Activated naive CD4-positive, alpha-beta T cell treated with anti-CD3 and anti-CD28 coated beads for 36 hours (primary cell): ENCODE measurements at regions not wholly inside any gene's neighbourhood (a gene's known extent, or its start where the extent isn't known, plus 50 kb on each side); places are given as distances from the start of the nearest gene placed in this dataset.
"Not testable (repeated sequence)": the region's sequence is repeated elsewhere in the genome, so short reads cannot be mapped to it uniquely, and the experiment has no call there.

Experiments
- CTCF ChIA-PET: fragments of 350-600 bp; sonication (Branson Sonifier 250); formaldehyde crosslinking; loops from one replicate; lab custom pipeline; 2021; ENCODE audit warnings: antibody characterized with exemption; lab: Charles Lee
- DNase-seq: peaks from one replicate; pipeline ENCODE4 v3.0.0-alpha.2; 2020
- H3K27ac Mint-ChIP-seq: one replicate; pipeline ENCODE4 v1.8.0; 2021; ENCODE audit warnings: mild to moderate bottlenecking, mixed read lengths
- H3K27me3 Mint-ChIP-seq: one replicate; pipeline ENCODE4 v1.8.0; 2021; ENCODE audit warnings: low read depth, mixed read lengths
- H3K36me3 Mint-ChIP-seq: one replicate; pipeline ENCODE4 v1.8.0; 2021; ENCODE audit warnings: low read depth, mixed read lengths
- H3K4me1 Mint-ChIP-seq: one replicate; pipeline ENCODE4 v1.8.0; 2021; ENCODE audit warnings: low read depth, mixed read lengths
- H3K4me3 Mint-ChIP-seq: one replicate; pipeline ENCODE4 v1.8.0; 2021; ENCODE audit warnings: mild to moderate bottlenecking, moderate library complexity, mixed read lengths
- H3K9me3 Mint-ChIP-seq: one replicate; pipeline ENCODE4 v1.8.0; 2021; ENCODE audit warnings: mixed read lengths
- intact Hi-C: fragments of 100-400 bp; cut with micrococcal nuclease; formaldehyde crosslinking; loops from one replicate; pipeline ENCODE4 v1.15.1; 2023

DNA sequence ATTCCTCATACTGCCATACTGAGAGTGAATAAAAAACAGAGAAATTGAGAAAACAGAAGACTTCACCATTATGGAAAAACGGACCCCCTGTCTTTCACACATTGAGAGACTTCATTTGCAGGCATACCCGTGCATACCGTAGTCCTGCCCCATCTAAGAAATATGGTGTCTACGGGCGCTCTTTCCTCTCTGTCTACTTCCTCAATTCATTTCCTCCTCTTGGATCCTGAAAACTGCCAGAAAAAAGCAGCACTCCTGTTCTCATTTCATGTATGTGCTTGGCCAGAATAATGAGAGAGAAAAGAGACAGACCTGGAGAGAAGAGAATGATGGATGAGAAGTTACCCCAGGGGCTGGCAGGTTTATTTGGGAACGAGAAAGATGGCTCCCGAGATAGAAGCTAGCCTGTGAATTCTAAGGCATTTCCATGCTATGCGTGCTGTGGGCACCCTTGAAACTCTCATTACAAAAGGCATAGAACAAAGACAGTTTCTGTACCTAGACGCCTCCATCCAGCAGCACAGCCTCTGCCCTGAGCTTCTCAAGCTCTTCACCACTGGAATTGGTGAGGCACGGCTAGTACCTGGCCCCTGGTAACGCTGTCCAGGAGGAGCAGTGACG, 62.5 kb upstream of the EPHB3 start:
- Mint-ChIP-seq H3K36me3 (no peaks in the 10 kb centered on the region), H3K27ac (no peak overlapping the region), H3K27me3 (peaks cover 22% of the 10 kb centered on the region), H3K9me3 (peaks cover 4% of the 10 kb centered on the region), H3K4me3 (no peak overlapping the region), H3K4me1 (no peaks in the 10 kb centered on the region)
- intact Hi-C loops = no loop called here
- CTCF ChIA-PET = interaction anchor here (1.0 kb wide), 1 partner anchor 13 kb away, joined by 3 read pairs; no protein-coding TSS in a partner anchor
- no peak for DNase-seq

DNA sequence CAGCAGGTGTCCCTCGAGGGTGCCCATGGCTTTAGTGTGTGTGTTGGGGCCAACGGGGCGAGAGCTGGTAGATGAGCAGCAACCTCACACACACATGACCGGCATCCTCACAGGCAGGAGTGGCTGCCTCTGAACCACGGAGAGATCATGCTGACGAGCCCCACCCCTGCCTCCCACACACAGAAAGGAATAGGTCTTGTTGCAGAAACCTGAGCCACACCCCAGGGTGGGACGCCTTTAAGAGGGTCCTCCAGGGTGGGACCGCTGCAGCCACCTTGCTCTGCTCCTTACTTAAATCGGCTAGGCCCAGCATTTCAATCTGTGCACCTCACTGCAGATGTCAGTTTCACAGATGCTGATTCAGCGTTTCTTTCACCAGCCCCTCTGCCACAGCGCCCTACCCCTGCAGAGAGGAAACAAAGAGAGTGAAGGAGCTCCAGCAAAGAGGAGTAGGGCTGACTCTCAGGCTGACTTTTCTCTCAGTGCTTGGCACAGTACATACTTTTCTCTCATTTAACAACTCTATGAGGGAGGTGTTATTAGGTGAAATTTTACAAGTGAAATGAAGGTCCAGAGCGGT, 61.2 kb upstream of the EPHB3 start:
- no peak for DNase-seq
- H3K27ac Mint-ChIP-seq = no peak overlapping the region
- H3K4me1 Mint-ChIP-seq = no peaks in the 10 kb centered on the region
- CTCF ChIA-PET = interaction anchor here (0.7 kb wide), 1 partner anchor 14 kb away, joined by 3 read pairs; no protein-coding TSS in a partner anchor
- intact Hi-C loops = no loop called here
- H3K4me3 Mint-ChIP-seq = no peak overlapping the region
- H3K9me3 Mint-ChIP-seq = peaks cover 4% of the 10 kb centered on the region
- no peaks in the 10 kb centered on the region for H3K36me3 Mint-ChIP-seq
- peaks cover 17% of the 10 kb centered on the region for H3K27me3 Mint-ChIP-seq

DNA sequence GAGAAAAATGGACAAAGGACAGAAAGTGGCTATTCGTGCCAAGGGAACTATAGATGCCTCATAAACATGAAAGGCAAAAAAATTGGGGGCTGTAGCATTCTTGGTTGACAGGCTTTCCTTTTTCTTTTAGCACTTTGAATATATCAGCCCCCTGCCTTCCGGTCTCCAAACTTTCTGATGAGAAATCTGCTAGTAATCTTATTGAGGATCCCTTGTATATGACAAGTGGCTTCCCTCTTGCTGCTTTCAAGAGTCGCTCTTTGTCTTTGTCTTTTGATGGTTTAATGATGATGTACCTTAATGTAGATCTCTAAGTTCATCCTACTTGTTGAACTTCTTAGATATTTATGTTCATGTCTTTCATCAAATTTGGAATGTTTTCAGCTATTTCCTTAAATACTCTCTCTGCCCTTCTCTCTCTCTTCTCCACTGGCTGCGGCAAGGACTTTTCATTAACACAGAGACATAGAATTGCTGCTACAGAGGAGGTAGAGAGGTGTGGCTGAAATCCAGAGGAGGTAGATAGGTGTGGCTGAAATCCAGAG, 59.4 kb upstream of the EPHB3 start:
- CTCF ChIA-PET = no interaction called here
- DNase-seq = no peak
- intact Hi-C loops = no loop called here
- H3K27ac Mint-ChIP-seq = no peak overlapping the region
- no peaks in the 10 kb centered on the region for H3K4me1 Mint-ChIP-seq
- H3K9me3 Mint-ChIP-seq = peaks cover 4% of the 10 kb centered on the region
- peaks cover 13% of the 10 kb centered on the region for H3K27me3 Mint-ChIP-seq
- H3K4me3 Mint-ChIP-seq = no peak overlapping the region
- no peaks in the 10 kb centered on the region for H3K36me3 Mint-ChIP-seq

DNA sequence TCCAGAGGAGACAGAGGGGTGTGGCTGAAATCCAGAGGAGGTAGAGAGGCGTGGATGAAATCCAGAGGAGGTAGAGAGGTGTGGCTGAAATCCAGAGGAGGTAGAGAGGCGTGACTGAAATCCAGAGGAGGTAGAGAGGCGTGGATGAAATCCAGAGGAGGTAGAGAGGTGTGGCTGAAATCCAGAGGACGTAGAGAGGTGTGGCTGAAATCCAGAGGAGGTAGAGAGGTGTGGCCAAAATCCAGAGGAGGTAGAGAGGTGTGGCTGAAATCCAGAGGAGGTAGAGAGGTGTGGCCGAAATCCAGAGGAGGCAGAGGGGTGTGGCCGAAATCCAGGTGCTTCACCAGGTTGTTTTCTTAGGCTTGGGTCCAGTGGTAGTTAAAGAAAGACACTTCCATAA, 58.7 kb upstream of the EPHB3 start:
- H3K4me3 Mint-ChIP-seq, H3K27ac Mint-ChIP-seq, DNase-seq, H3K9me3 Mint-ChIP-seq, H3K36me3 Mint-ChIP-seq, intact Hi-C loops, H3K4me1 Mint-ChIP-seq: not testable (repeated sequence)
- H3K27me3 Mint-ChIP-seq = peaks cover 11% of the 10 kb centered on the region
- CTCF ChIA-PET = interaction anchor here (1.9 kb wide), 1 partner anchor 11 kb away, joined by 8 read pairs; no protein-coding TSS in a partner anchor

DNA sequence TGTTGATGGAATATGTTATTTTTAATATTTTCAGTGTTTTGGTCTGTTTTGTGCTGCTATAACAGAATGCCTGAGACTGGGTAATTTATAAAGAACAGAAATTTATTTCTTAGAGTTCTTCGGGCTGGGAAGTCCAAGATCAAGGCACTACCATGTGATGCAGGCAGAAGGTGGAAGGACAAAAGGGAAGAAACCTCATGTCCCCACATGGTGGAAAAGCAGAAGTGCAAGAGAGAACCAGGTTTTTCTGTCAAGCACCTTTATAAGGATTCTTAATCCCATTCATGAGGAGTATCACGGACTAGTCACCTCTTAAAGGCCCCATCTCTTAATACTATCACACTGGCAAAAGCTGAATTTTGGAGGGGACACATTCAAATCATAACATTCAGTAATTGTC, 57.9 kb upstream of the EPHB3 start:
- Mint-ChIP-seq H3K27ac (no peak overlapping the region), H3K4me3 (no peak overlapping the region), H3K4me1 (no peaks in the 10 kb centered on the region), H3K9me3 (peaks cover 4% of the 10 kb centered on the region), H3K27me3 (peaks cover 6% of the 10 kb centered on the region), H3K36me3 (no peaks in the 10 kb centered on the region)
- CTCF ChIA-PET = interaction anchor here (0.6 to 1.9 kb wide), 4 partner anchors 9 to 132 kb away, joined by 3 to 8 read pairs (median 4); no protein-coding TSS in a partner anchor
- intact Hi-C loops = no loop called here
- no peak for DNase-seq

DNA sequence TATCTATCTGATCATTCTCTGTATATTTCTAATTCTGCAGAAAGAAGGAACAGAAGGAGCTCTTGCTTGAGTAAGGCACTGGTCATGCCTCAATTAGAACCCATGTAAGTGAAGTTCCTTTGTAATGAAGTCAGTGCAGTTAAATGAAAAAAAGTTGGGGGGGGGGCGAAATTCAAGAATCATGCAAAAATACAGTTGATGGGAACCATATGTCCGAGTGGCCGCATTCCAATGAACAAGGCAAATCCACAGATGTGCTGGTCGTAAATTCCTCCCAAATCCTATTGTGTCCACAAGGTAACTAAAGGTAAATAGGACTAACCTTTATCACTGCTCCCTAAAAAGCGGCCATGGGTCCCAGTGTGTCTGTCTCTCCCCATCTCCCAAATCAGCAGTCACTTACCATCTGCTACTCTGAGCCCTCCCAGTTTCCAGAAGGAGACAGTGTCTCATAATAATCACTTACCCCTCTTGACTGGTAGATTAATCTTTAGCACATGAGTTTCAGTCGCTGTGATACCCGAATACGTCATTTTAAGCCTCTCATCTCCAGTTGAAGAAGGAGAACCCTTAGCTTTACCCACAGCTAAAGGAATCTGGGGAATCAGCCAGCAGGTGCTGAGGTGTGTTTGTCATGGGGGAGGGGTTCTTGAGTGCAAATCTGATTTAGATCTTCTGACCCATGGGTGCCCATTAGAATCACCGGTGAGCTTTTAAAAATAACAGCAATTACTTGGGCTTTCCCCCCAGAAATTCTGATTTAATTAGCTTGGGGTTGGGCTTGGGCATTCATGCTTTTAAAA, 56.3 kb upstream of the EPHB3 start:
- no peaks in the 10 kb centered on the region for H3K36me3 Mint-ChIP-seq
- no peak overlapping the region for H3K4me3 Mint-ChIP-seq
- H3K27ac Mint-ChIP-seq = no peak overlapping the region
- intact Hi-C loops = no loop called here
- H3K9me3 Mint-ChIP-seq = peaks cover 4% of the 10 kb centered on the region
- H3K4me1 Mint-ChIP-seq = no peaks in the 10 kb centered on the region
- CTCF ChIA-PET = no interaction called here
- DNase-seq = no peak
- H3K27me3 Mint-ChIP-seq = peaks cover 6% of the 10 kb centered on the region

DNA sequence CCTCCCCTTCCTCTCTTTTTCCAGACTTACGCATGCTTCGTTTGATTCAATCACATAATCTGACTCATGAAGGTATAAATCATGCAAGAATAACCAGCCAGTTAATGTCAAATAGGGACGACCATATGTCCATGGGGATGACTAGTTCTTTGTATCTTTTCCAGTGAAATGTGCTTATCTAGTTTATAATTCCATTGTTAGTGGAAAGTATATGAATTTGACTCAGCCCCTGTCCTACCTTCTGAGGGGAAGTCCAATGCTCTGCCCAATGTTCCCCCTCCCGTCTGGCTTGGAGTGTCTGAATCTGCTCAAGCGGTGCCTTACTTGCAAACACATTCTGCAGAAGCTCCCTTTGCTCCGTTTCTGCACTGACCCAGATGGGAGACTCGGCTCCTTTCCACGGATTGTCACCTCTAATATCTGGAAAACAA, 55.0 kb upstream of the EPHB3 start:
- Mint-ChIP-seq H3K9me3 (peaks cover 4% of the 10 kb centered on the region), H3K4me1 (no peaks in the 10 kb centered on the region), H3K36me3 (no peaks in the 10 kb centered on the region), H3K27ac (no peak overlapping the region), H3K4me3 (no peak overlapping the region), H3K27me3 (peaks cover 6% of the 10 kb centered on the region)
- no peak for DNase-seq
- intact Hi-C loops = no loop called here
- CTCF ChIA-PET = no interaction called here

DNA sequence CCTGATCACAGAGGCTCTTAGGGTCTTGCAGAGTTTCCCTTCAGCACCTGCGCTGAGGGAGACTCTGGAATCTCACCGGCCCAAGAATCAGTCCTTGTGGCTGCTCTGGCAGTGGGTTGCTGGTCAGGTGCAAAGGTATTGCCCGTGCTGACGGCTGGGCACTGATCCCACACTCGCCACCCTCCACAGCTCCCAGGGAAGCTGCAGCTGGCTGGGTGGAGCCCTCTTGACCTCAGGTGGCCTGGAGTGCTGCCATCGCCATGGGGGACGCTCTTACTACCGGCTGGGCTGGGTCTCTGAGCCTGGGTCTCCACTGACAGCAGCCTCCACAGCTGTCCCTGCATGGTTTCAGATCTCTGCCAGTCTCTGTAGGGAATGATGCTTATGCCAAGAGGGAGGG, 52.6 kb upstream of the EPHB3 start:
- intact Hi-C loops = no loop called here
- Mint-ChIP-seq H3K4me1 (peaks cover 5% of the 10 kb centered on the region), H3K4me3 (no peak overlapping the region), H3K36me3 (no peaks in the 10 kb centered on the region), H3K27ac (no peak overlapping the region), H3K9me3 (no peaks in the 10 kb centered on the region), H3K27me3 (peaks cover 26% of the 10 kb centered on the region)
- CTCF ChIA-PET = no interaction called here
- DNase-seq = no peak

DNA sequence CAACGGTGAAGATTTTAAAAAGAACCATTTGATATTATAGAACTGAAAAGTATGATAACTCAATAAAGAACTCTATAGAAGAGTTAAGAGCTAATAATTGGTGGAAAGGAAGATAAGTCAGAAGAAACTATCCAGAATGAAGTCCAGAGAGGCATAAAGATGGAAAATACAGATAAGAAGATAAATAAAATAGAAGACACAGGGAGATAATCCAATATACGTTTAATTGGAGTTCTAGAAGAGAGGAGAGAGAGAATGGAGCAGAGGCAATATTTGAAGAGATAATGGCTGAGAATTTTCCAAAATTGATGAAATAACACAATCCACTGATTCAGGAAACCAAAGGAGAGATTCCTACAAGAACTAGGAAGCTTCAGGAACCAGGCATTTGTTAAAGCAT, 49.8 kb upstream of the EPHB3 start:
- Mint-ChIP-seq H3K36me3 (no peaks in the 10 kb centered on the region), H3K9me3 (no peaks in the 10 kb centered on the region), H3K27ac (no peak overlapping the region), H3K27me3 (peaks cover 38% of the 10 kb centered on the region), H3K4me3 (no peak overlapping the region), H3K4me1 (peaks cover 8% of the 10 kb centered on the region)
- intact Hi-C loops = loop anchor here (2.0 kb wide), 1 partner anchor 43 kb away; no protein-coding TSS in a partner anchor
- DNase-seq = no peak
- CTCF ChIA-PET = interaction anchor here (0.6 to 5.3 kb wide), 10 partner anchors 13 to 353 kb away, joined by 3 to 85 read pairs (median 4); no protein-coding TSS in a partner anchor
